ENCODE measurements at regions not wholly inside any gene's neighbourhood (a gene's known extent, or its start where the extent isn't known, plus 50 kb on each side); places are given as distances from the start of the nearest gene placed in this dataset.
"Not testable (repeated sequence)": the region's sequence is repeated elsewhere in the genome, so short reads cannot be mapped to it uniquely, and the experiment has no call there.

- H3K9me3 Mint-ChIP-seq; intact Hi-C loops (cut with micrococcal nuclease); H3K36me3 Mint-ChIP-seq (ENCODE audit: low read depth); H3K27me3 Mint-ChIP-seq; DNase-seq; H3K4me1 Mint-ChIP-seq; H3K4me3 Mint-ChIP-seq; H3K27ac Mint-ChIP-seq: not testable (repeated sequence)
Observed at GRCh38 chr1:68881330-68882194, 384.7 kb upstream of the DEPDC1 start.

- no peaks in the 10 kb centered on the region for H3K27me3 Mint-ChIP-seq
- no peaks in the 10 kb centered on the region for H3K36me3 Mint-ChIP-seq (ENCODE audit: low read depth)
- H3K4me3 Mint-ChIP-seq = no peak overlapping the region
- no peak for DNase-seq
- H3K27ac Mint-ChIP-seq = no peak overlapping the region
- intact Hi-C loops (cut with micrococcal nuclease) = no loop called here
- H3K9me3 Mint-ChIP-seq = no peaks in the 10 kb centered on the region
- H3K4me1 Mint-ChIP-seq = no peaks in the 10 kb centered on the region
Observed at GRCh38 chr1:68889471-68889870, 392.6 kb upstream of the DEPDC1 start.

GRCh38 chr1:68890736-68891135 is 393.9 kb upstream of the DEPDC1 start:
- Mint-ChIP-seq H3K27me3 (no peaks in the 10 kb centered on the region), H3K4me1 (no peaks in the 10 kb centered on the region), H3K9me3 (no peaks in the 10 kb centered on the region), H3K27ac (no peak overlapping the region), H3K4me3 (no peak overlapping the region), H3K36me3 (ENCODE audit: low read depth) (no peaks in the 10 kb centered on the region)
- no peak for DNase-seq
- intact Hi-C loops (cut with micrococcal nuclease) = no loop called here

GRCh38 chr1:68904477-68904876 is 407.6 kb upstream of the DEPDC1 start:
- intact Hi-C loops (cut with micrococcal nuclease) = no loop called here
- peaks cover 6% of the 10 kb centered on the region for H3K9me3 Mint-ChIP-seq
- no peak overlapping the region for H3K4me3 Mint-ChIP-seq
- no peaks in the 10 kb centered on the region for H3K27me3 Mint-ChIP-seq
- H3K27ac Mint-ChIP-seq = no peak overlapping the region
- no peaks in the 10 kb centered on the region for H3K36me3 Mint-ChIP-seq (ENCODE audit: low read depth)
- no peaks in the 10 kb centered on the region for H3K4me1 Mint-ChIP-seq
- no peak for DNase-seq

GRCh38 chr1:68906431-68906830 is 409.5 kb upstream of the DEPDC1 start:
- H3K4me1 Mint-ChIP-seq = no peaks in the 10 kb centered on the region
- intact Hi-C loops (cut with micrococcal nuclease) = no loop called here
- H3K9me3 Mint-ChIP-seq = peaks cover 6% of the 10 kb centered on the region
- H3K36me3 Mint-ChIP-seq (ENCODE audit: low read depth) = no peaks in the 10 kb centered on the region
- no peaks in the 10 kb centered on the region for H3K27me3 Mint-ChIP-seq
- H3K27ac Mint-ChIP-seq = no peak overlapping the region
- DNase-seq = no peak
- H3K4me3 Mint-ChIP-seq = no peak overlapping the region

- DNase-seq = no peak
- Mint-ChIP-seq H3K4me3 (no peak overlapping the region), H3K4me1 (no peaks in the 10 kb centered on the region), H3K27me3 (no peaks in the 10 kb centered on the region), H3K9me3 (peaks cover 6% of the 10 kb centered on the region), H3K27ac (no peak overlapping the region), H3K36me3 (ENCODE audit: low read depth) (no peaks in the 10 kb centered on the region)
- intact Hi-C loops (cut with micrococcal nuclease) = no loop called here
Observed at GRCh38 chr1:68907491-68907890, 410.6 kb upstream of the DEPDC1 start.

GRCh38 chr1:68908316-68908715 is 411.4 kb upstream of the DEPDC1 start:
- H3K9me3 Mint-ChIP-seq = peaks cover 6% of the 10 kb centered on the region
- no peak for DNase-seq
- no peaks in the 10 kb centered on the region for H3K27me3 Mint-ChIP-seq
- intact Hi-C loops (cut with micrococcal nuclease) = no loop called here
- no peaks in the 10 kb centered on the region for H3K4me1 Mint-ChIP-seq
- H3K27ac Mint-ChIP-seq = no peak overlapping the region
- no peak overlapping the region for H3K4me3 Mint-ChIP-seq
- no peaks in the 10 kb centered on the region for H3K36me3 Mint-ChIP-seq (ENCODE audit: low read depth)

GRCh38 chr1:68916221-68916902 is 419.5 kb upstream of the DEPDC1 start:
- Mint-ChIP-seq H3K4me3 (no peak overlapping the region), H3K27ac (no peak overlapping the region), H3K36me3 (ENCODE audit: low read depth) (no peaks in the 10 kb centered on the region), H3K27me3 (no peaks in the 10 kb centered on the region), H3K9me3 (no peaks in the 10 kb centered on the region), H3K4me1 (no peaks in the 10 kb centered on the region)
- intact Hi-C loops (cut with micrococcal nuclease) = no loop called here
- DNase-seq = no peak

- H3K4me1 Mint-ChIP-seq = no peaks in the 10 kb centered on the region
Observed at GRCh38 chr1:68917456-68917855, 420.6 kb upstream of the DEPDC1 start.

GRCh38 chr1:68918563-68918962 is 421.7 kb upstream of the DEPDC1 start:
- Mint-ChIP-seq H3K4me3 (no peak overlapping the region), H3K9me3 (no peaks in the 10 kb centered on the region), H3K27ac (no peak overlapping the region), H3K27me3 (no peaks in the 10 kb centered on the region), H3K36me3 (ENCODE audit: low read depth) (no peaks in the 10 kb centered on the region), H3K4me1 (no peaks in the 10 kb centered on the region)
- intact Hi-C loops (cut with micrococcal nuclease) = no loop called here
- DNase-seq = no peak

More at GRCh38 chr1:68917456-68917855, 420.6 kb upstream of the DEPDC1 start:
- no peak for DNase-seq
- H3K36me3 Mint-ChIP-seq (ENCODE audit: low read depth) = no peaks in the 10 kb centered on the region
- H3K27ac Mint-ChIP-seq = no peak overlapping the region
- H3K27me3 Mint-ChIP-seq = no peaks in the 10 kb centered on the region
- intact Hi-C loops (cut with micrococcal nuclease) = no loop called here
- H3K9me3 Mint-ChIP-seq = no peaks in the 10 kb centered on the region
- H3K4me3 Mint-ChIP-seq = no peak overlapping the region

GRCh38 chr1:68919075-68919474 is 422.2 kb upstream of the DEPDC1 start:
- H3K27ac Mint-ChIP-seq = no peak overlapping the region

GRCh38 chr1:68923475-68924088 is 426.7 kb upstream of the DEPDC1 start:
- H3K9me3 Mint-ChIP-seq; H3K27me3 Mint-ChIP-seq; H3K27ac Mint-ChIP-seq; H3K4me3 Mint-ChIP-seq; DNase-seq; intact Hi-C loops (cut with micrococcal nuclease); H3K4me1 Mint-ChIP-seq; H3K36me3 Mint-ChIP-seq (ENCODE audit: low read depth): not testable (repeated sequence)

More at GRCh38 chr1:68919075-68919474, 422.2 kb upstream of the DEPDC1 start:
- Mint-ChIP-seq H3K4me1 (no peaks in the 10 kb centered on the region), H3K27me3 (no peaks in the 10 kb centered on the region), H3K4me3 (no peak overlapping the region), H3K9me3 (no peaks in the 10 kb centered on the region), H3K36me3 (ENCODE audit: low read depth) (no peaks in the 10 kb centered on the region)
- DNase-seq = no peak
- intact Hi-C loops (cut with micrococcal nuclease) = no loop called here

GRCh38 chr1:68930101-68930500 is 433.2 kb upstream of the DEPDC1 start:
- DNase-seq = no peak
- Mint-ChIP-seq H3K4me1 (no peaks in the 10 kb centered on the region), H3K27ac (no peak overlapping the region), H3K9me3 (no peaks in the 10 kb centered on the region), H3K4me3 (no peak overlapping the region), H3K27me3 (no peaks in the 10 kb centered on the region), H3K36me3 (ENCODE audit: low read depth) (no peaks in the 10 kb centered on the region)
- intact Hi-C loops (cut with micrococcal nuclease) = no loop called here

- intact Hi-C loops (cut with micrococcal nuclease) = no loop called here
- no peak for DNase-seq
- H3K36me3 Mint-ChIP-seq (ENCODE audit: low read depth) = no peaks in the 10 kb centered on the region
- no peaks in the 10 kb centered on the region for H3K9me3 Mint-ChIP-seq
- no peaks in the 10 kb centered on the region for H3K4me1 Mint-ChIP-seq
- no peak overlapping the region for H3K27ac Mint-ChIP-seq
- H3K27me3 Mint-ChIP-seq = no peaks in the 10 kb centered on the region
- no peak overlapping the region for H3K4me3 Mint-ChIP-seq
Observed at GRCh38 chr1:68936530-68936929, 439.6 kb upstream of the DEPDC1 start.
